ENCODE measurements at regions not wholly inside any gene's neighbourhood (a gene's known extent, or its start where the extent isn't known, plus 50 kb on each side); places are given as distances from the start of the nearest gene placed in this dataset.

DNA sequence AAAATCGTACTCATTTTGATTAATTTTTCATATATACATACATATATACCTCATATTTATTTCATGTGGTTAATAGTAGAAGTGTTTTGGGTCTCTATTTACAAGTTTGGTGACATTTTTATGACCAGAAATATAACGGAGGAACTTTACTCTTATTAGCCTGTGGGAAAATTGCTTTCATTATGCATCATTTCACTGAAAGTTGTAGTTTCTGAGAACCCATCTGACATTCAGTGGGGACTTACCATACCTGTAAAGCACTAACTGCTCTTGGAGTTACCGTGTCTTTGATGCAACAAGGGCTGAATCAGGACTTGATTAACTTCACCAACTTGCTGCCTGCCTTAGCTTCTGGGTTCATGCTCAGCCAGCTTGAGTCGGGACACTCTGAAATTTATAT lies 49.9 kb upstream of the ITPKB start:
- Histone ChIP-seq H3K27me3 (no peaks in the 10 kb centered on the region), H3K36me3 (no peaks in the 10 kb centered on the region), H3K9me3 (no peaks in the 10 kb centered on the region), H3K4me3 (no peak overlapping the region), H3K27ac (no peak overlapping the region), H3K4me1 (no peaks in the 10 kb centered on the region)
- TF ChIP-seq, protein P1, sequence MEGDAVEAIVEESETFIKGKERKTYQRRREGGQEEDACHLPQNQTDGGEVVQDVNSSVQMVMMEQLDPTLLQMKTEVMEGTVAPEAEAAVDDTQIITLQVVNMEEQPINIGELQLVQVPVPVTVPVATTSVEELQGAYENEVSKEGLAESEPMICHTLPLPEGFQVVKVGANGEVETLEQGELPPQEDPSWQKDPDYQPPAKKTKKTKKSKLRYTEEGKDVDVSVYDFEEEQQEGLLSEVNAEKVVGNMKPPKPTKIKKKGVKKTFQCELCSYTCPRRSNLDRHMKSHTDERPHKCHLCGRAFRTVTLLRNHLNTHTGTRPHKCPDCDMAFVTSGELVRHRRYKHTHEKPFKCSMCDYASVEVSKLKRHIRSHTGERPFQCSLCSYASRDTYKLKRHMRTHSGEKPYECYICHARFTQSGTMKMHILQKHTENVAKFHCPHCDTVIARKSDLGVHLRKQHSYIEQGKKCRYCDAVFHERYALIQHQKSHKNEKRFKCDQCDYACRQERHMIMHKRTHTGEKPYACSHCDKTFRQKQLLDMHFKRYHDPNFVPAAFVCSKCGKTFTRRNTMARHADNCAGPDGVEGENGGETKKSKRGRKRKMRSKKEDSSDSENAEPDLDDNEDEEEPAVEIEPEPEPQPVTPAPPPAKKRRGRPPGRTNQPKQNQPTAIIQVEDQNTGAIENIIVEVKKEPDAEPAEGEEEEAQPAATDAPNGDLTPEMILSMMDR (IDR thresholded peaks at IDR 0.05), result no peak
- no peak for DNase-seq (ENCODE audit: low spot score)
